NCI-H748 (cell line): ENCODE measurements at regions not wholly inside any gene's neighbourhood (a gene's known extent, or its start where the extent isn't known, plus 50 kb on each side); places are given as distances from the start of the nearest gene placed in this dataset.
"Not testable (repeated sequence)": the region's sequence is repeated elsewhere in the genome, so short reads cannot be mapped to it uniquely, and the experiment has no call there.

Experiments
- DNase-seq: peaks from one replicate; lab custom pipeline; 2025; ENCODE audit not compliant: unreplicated experiment; lab: John Stamatoyannopoulos, UW

- peak; percentile 79 for DNase-seq
These were observed 517.4 kb downstream of the CCSER2 start for GRCh38 chr10:84845628-84846261.

DNA sequence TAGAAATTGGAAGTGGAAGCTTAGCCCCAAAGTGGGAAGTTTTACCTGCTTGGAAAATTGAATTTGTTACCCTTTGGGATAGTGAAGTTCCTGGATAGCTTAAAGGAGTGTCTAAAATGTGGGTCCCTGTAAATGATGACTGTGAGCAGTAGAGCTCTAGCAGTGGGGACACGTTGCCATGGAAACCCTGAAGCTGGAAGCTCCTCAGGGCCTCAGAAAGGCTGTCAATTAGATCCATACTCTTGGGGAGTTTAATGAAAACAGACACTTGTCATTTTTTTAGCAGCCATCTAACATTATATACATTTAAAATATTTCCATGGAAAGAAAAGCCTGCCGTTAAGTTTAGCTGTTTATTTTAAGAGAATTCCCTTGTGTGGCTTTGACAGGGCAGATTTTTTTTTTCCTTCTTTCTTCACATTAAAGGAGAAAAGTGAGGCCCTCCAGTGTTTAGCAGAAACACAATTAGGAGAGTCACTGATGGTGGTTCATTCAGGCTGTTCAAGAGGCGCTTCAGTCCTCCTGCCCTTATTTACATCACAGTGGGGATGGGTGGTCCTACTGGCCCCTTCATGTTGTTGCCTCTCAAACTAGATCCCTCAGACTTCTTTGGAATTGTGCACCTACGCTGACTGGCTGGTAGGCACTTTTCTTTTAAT lies 518.4 kb downstream of the CCSER2 start:
- peak; percentile 24 for DNase-seq

DNA sequence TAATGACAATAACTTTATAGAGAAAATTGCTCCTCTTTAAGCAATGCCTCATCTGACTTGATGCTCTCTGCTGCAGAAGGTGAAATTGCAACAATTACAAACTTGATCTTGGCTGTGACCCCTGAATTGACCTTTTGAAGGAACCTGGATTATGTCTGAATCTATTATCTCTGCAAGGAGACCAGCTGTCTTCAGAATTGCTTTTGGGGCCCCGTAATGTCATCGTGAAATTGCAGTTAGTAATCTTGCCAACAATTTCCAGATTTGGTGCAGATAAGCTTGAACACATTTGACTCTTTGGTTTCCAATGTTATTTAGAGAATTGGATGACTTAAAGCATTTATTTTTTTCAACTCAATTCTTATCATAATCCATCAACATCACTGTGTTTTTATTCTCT lies 520.6 kb downstream of the CCSER2 start:
- DNase-seq, result no peak

DNA sequence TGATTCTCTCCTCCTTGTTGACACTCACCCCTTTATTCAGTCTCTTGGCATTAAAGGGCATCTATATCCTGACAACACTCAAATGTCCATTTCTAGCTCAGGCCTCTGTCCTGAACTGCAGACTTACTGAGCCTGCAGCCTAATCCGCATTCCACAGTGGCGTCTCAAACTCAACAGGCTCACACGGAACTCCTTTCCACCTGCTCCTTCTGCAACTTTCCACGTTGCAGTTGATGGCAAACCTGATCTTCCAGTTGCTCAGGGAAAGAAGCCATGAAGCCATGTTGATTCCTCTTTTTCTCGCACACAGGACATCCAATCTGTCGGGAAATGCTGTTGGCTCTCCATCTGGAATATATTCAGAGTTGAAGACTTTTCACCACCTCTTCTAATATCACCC lies 522.4 kb downstream of the CCSER2 start:
- DNase-seq, result no peak

DNA sequence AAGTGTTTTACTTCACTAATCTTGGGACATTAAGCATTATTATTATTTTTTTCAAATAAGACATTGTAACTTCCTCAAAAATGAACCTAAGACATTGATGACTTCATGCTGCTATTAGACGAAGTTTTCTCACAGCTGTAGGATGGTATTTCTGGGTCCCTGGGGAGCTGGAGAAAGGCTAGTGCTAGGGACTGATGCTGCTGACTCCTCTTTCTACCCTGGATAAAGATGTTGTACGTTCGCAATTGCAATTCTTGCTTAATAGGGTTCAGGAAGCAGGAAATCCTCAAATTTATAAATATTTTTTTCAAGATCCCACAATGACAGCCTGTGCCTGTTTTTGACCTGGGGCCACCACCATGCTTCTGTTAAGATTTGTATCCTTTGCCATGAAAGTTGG lies 526.0 kb downstream of the CCSER2 start:
- no peak for DNase-seq

- DNase-seq, result no peak
These were observed 532.5 kb downstream of the CCSER2 start for GRCh38 chr10:84860855-84861254.

DNA sequence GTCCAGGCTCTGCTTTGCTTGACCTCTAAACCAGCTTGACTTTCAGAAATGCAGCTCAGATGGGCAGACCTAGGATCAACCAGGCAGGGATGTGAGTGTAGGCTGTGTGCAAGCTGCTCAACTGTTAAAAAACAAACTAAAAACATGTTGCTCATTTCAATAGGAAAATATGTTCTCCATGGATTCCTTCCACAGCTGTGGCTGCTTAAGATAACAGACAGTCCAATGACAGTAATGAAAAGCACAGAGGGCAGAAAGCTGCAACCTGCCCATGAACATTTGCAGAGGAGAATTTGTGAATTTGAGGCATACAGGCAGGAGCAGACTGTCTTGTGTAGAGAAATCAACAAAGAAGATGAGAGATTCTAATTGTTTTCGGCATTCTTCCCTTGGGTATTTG lies 534.2 kb downstream of the CCSER2 start:
- DNase-seq, result no peak

DNA sequence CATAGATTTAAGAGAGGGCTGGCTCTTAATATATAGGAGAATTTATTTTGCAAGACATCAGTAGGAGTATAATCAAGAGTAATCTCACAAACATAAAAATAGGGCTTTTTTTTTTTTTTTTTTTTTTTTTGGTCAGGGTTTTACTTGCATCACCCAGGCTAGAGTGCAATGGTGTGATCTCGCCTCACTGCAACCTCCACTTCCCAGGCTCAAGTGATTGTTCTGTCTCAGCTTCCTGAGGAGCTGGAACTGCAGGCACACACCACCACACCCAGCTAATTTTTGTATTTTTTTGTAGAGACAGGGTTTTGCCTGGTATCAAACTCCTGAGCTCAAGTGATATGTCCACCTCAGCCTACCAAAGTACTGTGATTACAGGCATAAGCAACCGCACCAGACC lies 535.3 kb downstream of the CCSER2 start:
- no peak for DNase-seq

DNA sequence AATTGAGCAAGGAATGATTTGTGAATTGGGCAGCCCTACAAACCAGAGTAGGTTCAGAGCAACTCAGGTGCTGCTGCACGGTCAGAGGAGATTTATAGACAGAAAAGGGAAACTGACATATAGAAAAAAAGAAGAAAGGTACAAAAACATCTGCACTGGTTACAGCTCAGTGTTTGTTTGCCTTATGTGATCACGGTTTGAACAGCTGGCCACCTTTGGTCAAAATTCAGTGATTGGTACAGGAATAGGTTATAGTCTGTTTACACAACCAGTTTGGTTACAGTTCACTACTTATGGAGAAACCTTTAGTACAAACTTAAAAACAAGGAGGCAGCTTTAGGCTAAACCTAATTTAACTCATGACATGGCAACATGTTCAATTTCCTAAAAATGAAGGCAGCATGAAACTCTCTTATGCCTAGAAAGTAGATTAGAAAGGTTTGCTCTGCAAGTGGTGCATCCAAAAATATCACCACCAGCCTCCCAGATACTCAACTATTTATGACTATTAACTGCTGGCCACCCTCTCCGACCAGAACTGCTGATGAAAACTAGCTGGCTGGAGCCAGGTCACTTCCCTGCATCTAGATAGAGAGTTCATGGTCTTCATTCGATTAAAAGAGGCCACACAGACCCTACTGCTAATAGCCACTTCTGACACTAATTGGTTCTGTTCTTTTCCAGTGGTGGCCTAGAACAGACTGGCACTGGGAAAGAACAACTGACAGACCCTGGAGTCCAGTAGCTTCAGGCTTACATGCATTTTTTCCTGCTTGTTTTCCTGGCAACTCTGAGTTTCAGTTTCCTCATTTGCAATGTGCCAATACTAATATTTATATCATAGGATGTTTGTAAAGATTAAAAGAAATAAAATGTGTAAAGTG lies 548.0 kb downstream of the CCSER2 start:
- DNase-seq, result peak; percentile 6

DNA sequence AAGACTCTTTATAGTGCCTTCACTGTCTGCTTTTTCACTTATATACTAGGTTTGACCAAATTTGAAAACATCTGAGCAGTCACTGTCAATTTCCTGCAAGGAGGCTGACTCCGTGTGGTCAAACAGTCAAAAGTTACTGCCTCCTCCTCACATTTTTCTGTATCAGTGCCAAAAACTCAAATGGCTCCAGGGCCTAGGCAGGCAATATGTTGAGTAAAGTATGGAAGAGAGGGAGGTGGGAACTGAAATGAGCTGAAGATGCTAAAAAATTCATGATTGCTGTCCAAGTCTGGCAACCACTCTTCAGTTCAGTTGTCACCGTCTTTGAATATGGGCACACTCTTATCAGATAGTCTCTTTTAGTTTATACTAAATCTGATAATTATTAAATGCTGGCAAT lies 551.6 kb downstream of the CCSER2 start:
- DNase-seq, result no peak

DNA sequence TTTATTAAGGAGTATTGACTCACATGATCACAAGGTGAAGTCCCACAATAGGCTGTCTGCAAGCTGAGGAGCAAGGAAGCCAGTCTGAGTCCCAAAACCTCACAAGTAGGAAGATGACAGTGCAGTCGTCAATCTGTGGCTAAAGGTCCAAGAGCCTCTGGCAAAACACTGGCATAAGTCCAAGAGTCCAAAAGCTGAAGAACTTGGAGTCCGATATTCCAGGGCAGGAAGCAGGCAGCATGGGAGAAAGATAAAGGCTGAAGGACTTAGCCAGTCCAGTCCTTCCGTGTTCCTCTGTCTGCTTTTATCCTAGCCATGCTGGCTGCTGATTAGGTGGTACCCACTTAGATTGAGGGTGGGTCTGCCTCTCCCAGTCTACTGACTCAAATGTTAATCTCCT lies 553.3 kb downstream of the CCSER2 start:
- not testable (repeated sequence) for DNase-seq

- no peak for DNase-seq
These were observed 562.3 kb downstream of the CCSER2 start for GRCh38 chr10:84890706-84891105.

- no peak for DNase-seq
These were observed 563.2 kb downstream of the CCSER2 start for GRCh38 chr10:84891631-84892030.

DNA sequence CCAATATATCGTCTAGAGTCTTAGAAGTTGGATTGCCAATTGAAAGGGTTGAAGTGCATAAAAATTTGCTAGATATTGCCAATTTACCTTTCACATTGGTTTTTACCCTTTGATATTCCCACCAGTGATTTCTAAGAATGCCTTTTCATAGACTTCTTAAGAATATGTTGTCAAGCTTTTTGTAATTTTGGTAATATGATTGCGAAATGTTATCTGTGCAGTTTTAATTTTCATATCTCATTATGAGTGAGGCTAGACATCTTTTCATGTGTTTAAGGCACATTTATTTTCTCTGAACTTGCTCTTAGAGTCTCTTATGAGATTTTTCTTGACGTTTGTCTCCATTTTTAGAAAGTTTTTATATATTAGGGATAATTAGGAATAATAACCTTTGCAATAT lies 567.2 kb downstream of the CCSER2 start:
- DNase-seq, result no peak

GRCh38 chr10:84896909-84897308 lies 568.5 kb downstream of the CCSER2 start:
- no peak for DNase-seq

DNA sequence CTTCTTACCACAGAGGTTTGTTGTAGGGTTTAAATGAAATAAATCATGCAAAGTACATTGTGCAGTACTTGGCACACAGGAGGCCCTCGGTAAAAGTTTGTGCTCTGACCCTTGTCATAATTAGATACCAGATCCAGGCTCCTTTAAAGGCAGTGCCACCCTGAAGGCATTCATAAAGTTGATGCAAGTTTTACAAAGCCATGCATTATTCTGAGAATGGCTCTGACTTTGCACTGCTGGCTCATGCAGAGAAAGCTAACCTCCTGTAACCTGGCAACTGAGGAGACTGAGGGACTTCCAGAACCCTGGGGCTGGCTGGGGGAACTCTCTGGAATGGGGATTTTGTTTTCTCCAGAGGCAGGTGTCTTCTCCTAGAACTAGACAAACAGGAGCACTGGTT lies 570.9 kb downstream of the CCSER2 start:
- no peak for DNase-seq

DNA sequence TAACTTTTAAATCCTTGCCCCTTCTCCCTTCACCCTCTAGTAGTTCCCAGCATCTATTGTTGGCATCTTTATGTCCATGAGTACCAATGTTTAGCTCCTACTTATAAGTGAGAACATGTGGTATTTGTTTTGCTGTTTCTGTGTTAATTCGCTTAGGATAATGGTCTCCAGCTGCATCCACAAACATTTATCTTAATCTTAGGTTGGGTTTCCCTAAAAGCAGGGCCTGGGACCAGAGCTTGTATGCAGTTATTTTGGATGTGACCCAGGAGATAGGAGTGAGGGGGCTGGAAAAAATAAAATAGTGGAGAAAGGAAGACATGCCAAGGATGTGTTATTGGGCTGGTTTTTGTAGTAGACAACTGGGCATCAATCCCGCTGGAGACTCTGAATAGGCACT lies 571.8 kb downstream of the CCSER2 start:
- no peak for DNase-seq

GRCh38 chr10:84901885-84902284 lies 573.5 kb downstream of the CCSER2 start:
- peak; percentile 4 for DNase-seq

DNA sequence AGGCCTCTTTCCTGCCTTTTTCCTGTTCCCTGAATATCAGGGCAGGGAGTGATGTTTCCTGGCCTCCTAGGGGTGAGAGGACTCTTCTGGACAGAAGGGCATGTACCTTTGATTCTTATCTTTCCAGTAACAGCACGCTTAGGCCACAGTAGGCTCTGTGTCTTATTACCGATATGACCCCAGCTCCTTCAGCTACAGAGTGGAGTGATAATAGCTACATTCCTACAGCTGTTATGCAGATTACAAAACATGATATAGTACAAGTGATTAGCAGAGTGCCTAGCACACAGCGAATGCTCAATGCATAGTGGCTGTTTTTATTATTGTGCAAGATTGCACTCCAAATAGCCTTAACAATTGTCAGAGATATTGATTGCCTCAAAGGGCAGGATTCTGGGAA lies 574.2 kb downstream of the CCSER2 start:
- DNase-seq, result no peak

DNA sequence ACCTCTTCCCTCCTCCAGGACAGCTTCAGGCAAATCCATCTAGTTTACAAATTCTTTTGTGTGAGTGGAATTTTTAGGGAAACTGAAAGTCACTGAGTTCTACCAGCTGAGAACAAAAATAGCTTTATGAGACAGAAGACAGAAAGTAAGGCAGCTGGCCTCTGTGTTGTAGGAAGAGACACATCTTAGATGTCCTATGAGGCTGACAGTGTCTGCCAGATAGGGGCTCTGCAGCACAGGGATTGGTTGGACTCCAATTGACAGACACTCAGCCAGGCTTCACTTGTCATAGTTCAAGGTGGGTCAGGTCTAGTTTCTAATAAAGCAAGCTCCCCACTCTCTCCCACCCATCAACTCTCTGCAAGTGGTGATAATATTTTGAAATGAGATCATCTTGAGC lies 574.9 kb downstream of the CCSER2 start:
- DNase-seq, result no peak

GRCh38 chr10:84907461-84908009 lies 579.1 kb downstream of the CCSER2 start:
- DNase-seq, result no peak

- no peak for DNase-seq
These were observed 580.1 kb downstream of the CCSER2 start for GRCh38 chr10:84908491-84908890.
